AG04450 (cell line): ENCODE measurements at regions not wholly inside any gene's neighbourhood (a gene's known extent, or its start where the extent isn't known, plus 50 kb on each side); places are given as distances from the start of the nearest gene placed in this dataset.
"Not testable (repeated sequence)": the region's sequence is repeated elsewhere in the genome, so short reads cannot be mapped to it uniquely, and the experiment has no call there.

ENCODE experiments used
- CTCF ChIA-PET: fragments of 300-600, 350-600 bp; formaldehyde crosslinking; extraction: SDS; loops from one replicate; lab custom pipeline; 2022; ENCODE audit warnings: antibody characterized with exemption, inconsistent platforms; lab: Charles Lee
- POLR2A ChIA-PET: fragments of 350-600 bp; formaldehyde crosslinking; extraction: SDS; loops from one replicate; lab custom pipeline; 2021; ENCODE audit warnings: antibody characterized with exemption, inconsistent platforms; lab: Yijun Ruan, JAX
- DNase-seq: peaks from one replicate; pipeline ENCODE4 v3.0.0-alpha.2; 2011; ENCODE audit warnings: low read depth, low spot score
- H3K27ac ChIP-seq: one replicate; pipeline ENCODE4 v1.5.1; 2012; ENCODE audit warnings: low read depth, low read length, control low read depth
- H3K27me3 ChIP-seq: one replicate; pipeline ENCODE4 v1.6.0; 2012; ENCODE audit warnings: low read length; ENCODE audit not compliant: control insufficient read depth, insufficient read depth
- H3K4me3 ChIP-seq: 2 replicates; pipeline ENCODE4 v1.5.1; 2011; ENCODE audit warnings: mild to moderate bottlenecking, low read depth, low read length, control low read depth
- H3K9me3 ChIP-seq: 2 replicates; pipeline ENCODE4 v1.5.1; 2012; ENCODE audit warnings: low read length; ENCODE audit not compliant: control insufficient read depth, insufficient read depth
- TF ChIP-seq, protein P1 (sequence below): IDR thresholded peaks from 2 replicates; pipeline ENCODE4 v1.5.1; 2011; ENCODE audit warnings: low read depth, low read length, control low read depth, inconsistent platforms

DNA sequence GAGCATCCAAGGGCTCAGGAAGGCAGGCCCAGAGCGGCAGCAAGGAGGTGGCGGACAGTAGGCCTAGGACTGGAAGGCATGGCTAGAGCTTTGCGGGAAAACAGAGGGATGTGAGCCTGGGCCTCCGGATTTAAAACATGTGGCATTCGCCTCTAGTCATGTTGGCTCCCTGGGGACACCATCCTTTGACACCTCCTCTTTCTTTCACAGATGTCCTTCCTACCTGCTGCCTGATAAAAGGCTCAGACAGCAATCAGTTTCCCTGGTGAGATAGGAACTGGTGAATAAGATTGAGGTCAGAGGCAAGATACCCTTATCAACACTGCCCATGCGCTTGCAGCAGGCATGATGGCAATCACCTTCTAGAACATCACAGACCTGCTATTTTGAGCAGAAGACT, 277.6 kb downstream of the SIPA1L2 start:
- Histone ChIP-seq H3K4me3 (no peak overlapping the region), H3K9me3 (no peaks in the 10 kb centered on the region), H3K27ac (no peak overlapping the region), H3K27me3 (peaks cover 4% of the 10 kb centered on the region)
- ChIA-PET CTCF (no interaction called here), POLR2A (no interaction called here)
- TF ChIP-seq, protein P1, sequence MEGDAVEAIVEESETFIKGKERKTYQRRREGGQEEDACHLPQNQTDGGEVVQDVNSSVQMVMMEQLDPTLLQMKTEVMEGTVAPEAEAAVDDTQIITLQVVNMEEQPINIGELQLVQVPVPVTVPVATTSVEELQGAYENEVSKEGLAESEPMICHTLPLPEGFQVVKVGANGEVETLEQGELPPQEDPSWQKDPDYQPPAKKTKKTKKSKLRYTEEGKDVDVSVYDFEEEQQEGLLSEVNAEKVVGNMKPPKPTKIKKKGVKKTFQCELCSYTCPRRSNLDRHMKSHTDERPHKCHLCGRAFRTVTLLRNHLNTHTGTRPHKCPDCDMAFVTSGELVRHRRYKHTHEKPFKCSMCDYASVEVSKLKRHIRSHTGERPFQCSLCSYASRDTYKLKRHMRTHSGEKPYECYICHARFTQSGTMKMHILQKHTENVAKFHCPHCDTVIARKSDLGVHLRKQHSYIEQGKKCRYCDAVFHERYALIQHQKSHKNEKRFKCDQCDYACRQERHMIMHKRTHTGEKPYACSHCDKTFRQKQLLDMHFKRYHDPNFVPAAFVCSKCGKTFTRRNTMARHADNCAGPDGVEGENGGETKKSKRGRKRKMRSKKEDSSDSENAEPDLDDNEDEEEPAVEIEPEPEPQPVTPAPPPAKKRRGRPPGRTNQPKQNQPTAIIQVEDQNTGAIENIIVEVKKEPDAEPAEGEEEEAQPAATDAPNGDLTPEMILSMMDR, result no peak
- DNase-seq, result no peak

DNA sequence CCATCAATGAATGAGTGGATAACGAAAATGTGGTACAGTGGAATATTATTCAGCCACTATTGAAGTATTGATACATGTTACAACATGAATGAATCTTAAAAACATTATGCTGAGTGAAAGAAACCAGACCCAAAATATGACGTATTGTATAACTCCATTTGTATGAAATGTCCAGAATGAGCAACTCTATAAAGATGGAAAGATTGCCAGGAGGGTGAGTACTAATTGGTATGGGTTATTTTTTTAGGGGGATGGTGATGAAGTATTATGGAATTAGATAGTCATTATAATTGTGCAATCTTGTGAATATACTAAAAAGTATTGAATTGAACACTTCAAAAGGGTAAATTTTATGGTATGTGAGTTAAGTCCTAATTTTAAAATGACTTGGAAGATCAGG, 278.6 kb downstream of the SIPA1L2 start:
- CTCF ChIA-PET, result no interaction called here
- no peaks in the 10 kb centered on the region for H3K9me3 ChIP-seq

DNA sequence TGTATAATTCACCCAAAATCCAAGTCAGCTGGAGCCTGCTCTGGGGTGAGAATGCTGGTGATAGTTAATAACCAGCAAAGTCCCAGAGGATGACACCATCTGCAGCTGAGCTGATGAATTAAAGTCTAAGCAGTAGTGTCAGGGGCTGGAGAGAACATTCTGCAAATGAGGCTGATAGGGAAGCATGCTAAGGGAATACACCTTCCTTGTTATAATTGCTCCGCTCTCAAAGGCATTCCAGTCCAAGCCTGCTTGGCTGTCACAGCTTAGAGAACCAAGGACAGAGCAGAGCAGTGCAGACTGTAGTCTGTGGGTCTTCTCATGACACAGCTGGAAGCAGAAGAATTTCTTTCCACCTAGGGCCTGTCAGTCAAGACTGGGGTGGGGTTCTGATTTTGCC, 283.1 kb downstream of the SIPA1L2 start:
- CTCF ChIA-PET, result no interaction called here
- H3K4me3 ChIP-seq, result no peak overlapping the region
- peaks cover 2% of the 10 kb centered on the region for H3K27me3 ChIP-seq
- TF ChIP-seq, protein P1, result no peak
- DNase-seq, result no peak
- no peak overlapping the region for H3K27ac ChIP-seq
- H3K9me3 ChIP-seq, result peaks cover 6% of the 10 kb centered on the region; the same call in 1 of the 2 replicates
- POLR2A ChIA-PET, result no interaction called here

More for the DNA sequence above, 278.6 kb downstream of the SIPA1L2 start:
- Histone ChIP-seq H3K4me3 (no peak overlapping the region), H3K27ac (no peak overlapping the region), H3K27me3 (peaks cover 4% of the 10 kb centered on the region)
- POLR2A ChIA-PET, result no interaction called here
- TF ChIP-seq, protein P1, result no peak
- no peak for DNase-seq

DNA sequence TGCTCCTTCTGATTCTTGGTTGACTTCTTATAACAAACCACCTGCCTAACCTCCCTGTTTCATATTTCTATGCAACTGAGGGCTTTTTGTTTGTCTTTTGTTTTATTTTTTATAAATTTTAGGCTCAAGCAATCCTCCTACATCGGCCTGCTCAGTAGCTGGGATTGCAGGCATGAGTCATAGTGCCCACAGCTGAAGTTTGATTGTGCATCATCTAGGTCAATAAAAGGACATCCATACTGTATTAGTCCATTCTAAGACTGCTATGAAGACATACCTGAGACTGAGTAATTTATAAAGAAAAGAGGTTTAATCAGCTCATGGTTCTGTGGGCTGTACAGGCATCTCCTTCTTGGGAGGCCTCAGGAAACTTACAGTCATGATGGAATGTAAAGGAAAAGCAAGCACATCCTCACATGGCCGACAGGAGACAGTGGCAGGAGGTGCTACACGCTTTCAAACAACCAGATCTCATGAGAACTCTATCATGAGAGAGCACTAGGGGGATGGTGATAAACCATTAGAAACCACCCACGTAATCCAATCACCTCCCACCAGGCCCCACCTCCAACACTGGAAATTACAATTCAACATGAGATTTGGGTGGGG, 285.0 kb downstream of the SIPA1L2 start:
- ChIA-PET POLR2A (no interaction called here), CTCF (no interaction called here)
- Histone ChIP-seq H3K27ac (no peak overlapping the region), H3K4me3 (no peak overlapping the region), H3K27me3 (no peaks in the 10 kb centered on the region), H3K9me3 (peaks cover 6% of the 10 kb centered on the region; the same call in 1 of the 2 replicates)
- DNase-seq, result no peak
- TF ChIP-seq, protein P1, result no peak

DNA sequence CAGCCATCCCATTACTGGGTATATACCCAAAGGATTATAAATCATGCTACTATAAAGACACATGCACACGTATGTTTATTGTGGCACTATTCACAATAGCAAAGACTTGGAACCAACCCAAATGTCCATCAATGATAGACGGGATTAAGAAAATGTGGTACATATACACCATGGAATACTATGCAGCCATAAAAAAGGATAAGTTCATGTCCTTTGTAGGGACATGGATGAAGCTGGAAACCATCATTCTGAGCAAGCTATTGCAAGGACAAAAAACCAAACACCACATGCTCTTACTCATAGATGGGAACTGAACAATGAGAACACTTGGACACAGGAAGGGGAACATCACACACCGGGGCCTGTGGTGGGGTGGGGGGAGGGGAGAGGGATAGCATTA, 285.7 kb downstream of the SIPA1L2 start:
- H3K4me3 ChIP-seq, POLR2A ChIA-PET, H3K9me3 ChIP-seq, DNase-seq, H3K27ac ChIP-seq, H3K27me3 ChIP-seq, CTCF ChIA-PET: not testable (repeated sequence)
